B cell (primary cell): ENCODE measurements at regions not wholly inside any gene's neighbourhood (a gene's known extent, or its start where the extent isn't known, plus 50 kb on each side); places are given as distances from the start of the nearest gene placed in this dataset.

Experiments used
- CTCF ChIP-seq: fragments of 200-600 bp; IDR thresholded peaks from one replicate; pipeline ENCODE4 v1.8.0; 2022; ENCODE audit warnings: antibody characterized with exemption, mild to moderate bottlenecking
- EZH2 ChIP-seq: IDR thresholded peaks from 2 replicates; pipeline ENCODE4 v1.6.1; 2012; ENCODE audit warnings: borderline replicate concordance, low read depth, mild to moderate bottlenecking, moderate library complexity, low read length; ENCODE audit not compliant: insufficient read depth, poor library complexity, severe bottlenecking

DNA sequence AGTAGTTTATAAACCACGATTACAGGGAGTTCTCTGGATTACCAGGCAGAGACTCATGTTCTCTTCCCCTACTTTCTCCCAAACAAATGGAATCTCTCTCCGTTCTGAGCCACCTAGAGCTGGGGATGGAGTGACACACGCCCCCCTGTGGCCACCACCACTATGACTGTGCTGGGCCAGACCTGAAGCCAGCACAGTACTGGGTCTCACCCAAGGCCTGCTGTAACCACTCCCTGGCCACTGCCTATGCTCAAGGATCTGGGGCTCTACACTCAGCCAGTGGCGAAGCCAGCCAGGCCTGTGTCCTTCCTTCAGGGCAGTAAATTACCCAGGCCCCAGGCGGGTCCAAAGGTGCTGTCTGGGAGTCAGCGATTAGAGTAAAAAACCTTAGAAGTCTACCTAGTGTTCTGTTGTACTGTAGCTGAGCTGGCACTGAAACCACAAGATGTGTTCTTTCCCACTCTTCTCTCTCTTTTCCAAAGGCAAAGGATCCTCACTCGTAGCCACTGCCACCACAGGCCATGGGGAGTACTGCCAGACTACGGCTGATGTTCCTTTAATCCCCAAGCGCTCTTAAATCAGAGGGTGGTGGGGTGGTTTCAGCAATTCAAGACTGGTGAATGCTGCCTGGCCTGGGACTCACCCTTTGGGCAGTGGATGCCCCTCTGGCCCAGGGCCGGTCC is 412.2 kb upstream of the ARX start:
- TF ChIP-seq CTCF (no peak), EZH2 (no peak)
